ENCODE measurements at regions not wholly inside any gene's neighbourhood (a gene's known extent, or its start where the extent isn't known, plus 50 kb on each side); places are given as distances from the start of the nearest gene placed in this dataset.

DNA sequence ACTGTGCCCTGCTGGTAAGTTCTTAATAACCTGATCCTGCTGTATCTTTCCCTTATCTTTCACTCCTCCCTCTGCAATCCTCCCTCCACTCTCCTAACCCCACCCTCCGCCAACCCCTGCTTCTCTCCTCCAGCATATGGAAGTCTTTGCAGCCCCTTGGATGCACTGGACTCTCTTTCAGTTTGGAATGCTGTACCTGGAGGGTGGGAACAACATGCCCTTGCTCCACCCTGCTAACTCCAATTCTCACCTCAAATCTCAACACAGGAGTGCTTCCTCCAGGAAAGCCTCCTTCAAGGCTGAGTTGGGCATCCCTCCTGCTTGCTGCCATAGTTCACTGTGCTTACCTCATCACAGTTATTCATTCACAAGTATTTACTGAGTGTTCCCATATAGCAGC is 52.8 kb upstream of the LDLRAD3 start:
- H3K4me3 ChIP-seq (replicated peaks in 1 of 2; ENCODE audit: low read depth in 1 of 2, low read length in 2 of 2) = no peak overlapping the region
- H3K27me3 ChIP-seq (ENCODE audit: insufficient read depth, low read length) = no peaks in the 10 kb centered on the region
- ChIA-PET POLR2A (no interaction called here), CTCF (no interaction called here), RAD21 (ENCODE audit: low non-redundant PET in 1 of 2, low total read pairs in 2 of 2, uncharacterized antibody in 2 of 2, unreplicated experiment in 2 of 2) (no interaction called here)
- no TSS peak for BruUV-seq (replicated peaks)
- H2AFZ ChIP-seq (ENCODE audit: low read depth, low read length, poor library complexity, severe bottlenecking) = no peak overlapping the region
- H3K4me1 ChIP-seq (ENCODE audit: control insufficient read depth in 1 of 2, insufficient read depth in 2 of 2, low read length in 2 of 2) = no peaks in the 10 kb centered on the region
- no peaks in the 10 kb centered on the region for H3K9me3 ChIP-seq (ENCODE audit: control insufficient read depth in 1 of 2, insufficient read depth in 1 of 2, low read depth in 1 of 2, low read length in 2 of 2)
- TF ChIP-seq ZFX (IDR thresholded peaks at IDR 0.05) (no peak), SRF (IDR thresholded peaks at IDR 0.05; ENCODE audit: low read depth) (no peak), FOSL1 (IDR thresholded peaks at IDR 0.05; ENCODE audit: low read depth) (no peak), CEBPB (IDR thresholded peaks at IDR 0.05; ENCODE audit: low read depth) (no peak), POLR2AphosphoS5 (IDR thresholded peaks at IDR 0.05; ENCODE audit: low read depth, low read length) (no peak), TCF7L2 (IDR thresholded peaks at IDR 0.05; ENCODE audit: borderline replicate concordance, extremely low read depth, insufficient read depth, insufficient read length) (no peak), EZH2 (IDR thresholded peaks at IDR 0.05) (no peak), REST (IDR thresholded peaks at IDR 0.05; ENCODE audit: low read depth) (no peak), YY1 (IDR thresholded peaks at IDR 0.05; ENCODE audit: extremely low read depth, insufficient replicate concordance, low read depth, low read length) (no peak)
- TF ChIP-seq, protein P1, sequence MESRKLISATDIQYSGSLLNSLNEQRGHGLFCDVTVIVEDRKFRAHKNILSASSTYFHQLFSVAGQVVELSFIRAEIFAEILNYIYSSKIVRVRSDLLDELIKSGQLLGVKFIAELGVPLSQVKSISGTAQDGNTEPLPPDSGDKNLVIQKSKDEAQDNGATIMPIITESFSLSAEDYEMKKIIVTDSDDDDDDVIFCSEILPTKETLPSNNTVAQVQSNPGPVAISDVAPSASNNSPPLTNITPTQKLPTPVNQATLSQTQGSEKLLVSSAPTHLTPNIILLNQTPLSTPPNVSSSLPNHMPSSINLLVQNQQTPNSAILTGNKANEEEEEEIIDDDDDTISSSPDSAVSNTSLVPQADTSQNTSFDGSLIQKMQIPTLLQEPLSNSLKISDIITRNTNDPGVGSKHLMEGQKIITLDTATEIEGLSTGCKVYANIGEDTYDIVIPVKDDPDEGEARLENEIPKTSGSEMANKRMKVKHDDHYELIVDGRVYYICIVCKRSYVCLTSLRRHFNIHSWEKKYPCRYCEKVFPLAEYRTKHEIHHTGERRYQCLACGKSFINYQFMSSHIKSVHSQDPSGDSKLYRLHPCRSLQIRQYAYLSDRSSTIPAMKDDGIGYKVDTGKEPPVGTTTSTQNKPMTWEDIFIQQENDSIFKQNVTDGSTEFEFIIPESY (IDR thresholded peaks at IDR 0.05; ENCODE audit: extremely low read depth, insufficient replicate concordance, low read length) = no peak
- no peaks in the 10 kb centered on the region for H4K20me1 ChIP-seq (ENCODE audit: insufficient read depth)
- DNase-seq (ENCODE audit: low read depth, low spot score) (no peak), ATAC-seq (no peak)
- no peaks in the 10 kb centered on the region for H3K36me3 ChIP-seq (ENCODE audit: control insufficient read depth in 1 of 2, insufficient read depth in 2 of 2, low read length in 2 of 2)
- no peak overlapping the region for H3K27ac ChIP-seq (ENCODE audit: low read depth, low read length)
- H3K9ac ChIP-seq (ENCODE audit: low read length) = no peak overlapping the region
- no peaks in the 10 kb centered on the region for H3K9me2 ChIP-seq (ENCODE audit: insufficient read depth)
- no peak overlapping the region for H3K4me2 ChIP-seq (ENCODE audit: low read length)
- intact Hi-C loops (cut with micrococcal nuclease) = no loop called here
- no peaks in the 10 kb centered on the region for H3K79me2 ChIP-seq (ENCODE audit: insufficient read depth, low read length)
